GM23338 (cell line): ENCODE measurements at regions not wholly inside any gene's neighbourhood (a gene's known extent, or its start where the extent isn't known, plus 50 kb on each side); places are given as distances from the start of the nearest gene placed in this dataset.

Experiments used
- ATAC-seq: fragments of 200-7000 bp; cut with Tn5 transposase; 3 replicates; pipeline ENCODE4 v1.9.1; 2020
- DNase-seq: peaks from one replicate; pipeline ENCODE4 v3.0.0-alpha.2; 2015; ENCODE audit warnings: low spot score
- H2AFZ ChIP-seq: fragments of 200-600 bp; sonication (generic); 2 replicates; pipeline ENCODE4 v1.8.0; 2016; ENCODE audit warnings: antibody characterized with exemption, mild to moderate bottlenecking, moderate library complexity
- H3F3A ChIP-seq: fragments of 200-600 bp; sonication (generic); replicated peaks from 2 replicates; pipeline ENCODE4 v1.8.0; 2017; ENCODE audit warnings: antibody characterized with exemption, mixed run types, low read depth
- H3K27ac ChIP-seq: fragments of 200-600 bp; sonication (generic); 2 replicates; pipeline ENCODE4 v1.6.1; 2016; ENCODE audit warnings: low read depth
- H3K27me3 ChIP-seq: fragments of 200-600 bp; sonication (generic); 2 replicates; pipeline ENCODE4 v1.8.0; 2016; ENCODE audit warnings: mild to moderate bottlenecking, mixed run types, moderate library complexity; ENCODE audit not compliant: insufficient read depth
- H3K36me3 ChIP-seq: fragments of 200-600 bp; sonication (generic); 2 replicates; pipeline ENCODE4 v1.8.0; 2016; ENCODE audit warnings: mild to moderate bottlenecking; ENCODE audit not compliant: insufficient read depth
- H3K4me1 ChIP-seq: fragments of 200-600 bp; sonication (generic); 2 replicates; pipeline ENCODE4 v1.8.0; 2016; ENCODE audit warnings: mild to moderate bottlenecking, moderate library complexity; ENCODE audit not compliant: insufficient read depth
- H3K4me2 ChIP-seq: fragments of 200-600 bp; sonication (generic); 2 replicates; pipeline ENCODE4 v1.7.1; 2017; ENCODE audit warnings: mixed run types
- H3K4me3 ChIP-seq: fragments of 200-600 bp; sonication (generic); 2 replicates; pipeline ENCODE4 v1.6.1; 2016; ENCODE audit warnings: mixed run types
- H3K79me2 ChIP-seq: fragments of 200-600 bp; sonication (generic); replicated peaks from 2 replicates; pipeline ENCODE4 v1.8.0; 2017; ENCODE audit warnings: mild to moderate bottlenecking; ENCODE audit not compliant: insufficient read depth
- H3K9me2 ChIP-seq: fragments of 200-600 bp; sonication (generic); 2 replicates; pipeline ENCODE4 v1.8.0; 2017; ENCODE audit not compliant: insufficient read depth
- H4K20me1 ChIP-seq: fragments of 200-600 bp; sonication (generic); replicated peaks from 2 replicates; pipeline ENCODE4 v1.8.0; 2017; ENCODE audit warnings: mild to moderate bottlenecking; ENCODE audit not compliant: insufficient read depth
- H3K27ac Mint-ChIP-seq: 2 replicates; pipeline ENCODE4 v1.8.0; 2020; ENCODE audit warnings: inconsistent platforms, mild to moderate bottlenecking, moderate library complexity, mixed read lengths
- H3K27me3 Mint-ChIP-seq: 3 replicates; pipeline ENCODE4 v1.8.0; 2022; ENCODE audit warnings: low read depth, mild to moderate bottlenecking, moderate library complexity, mixed read lengths, inconsistent platforms; ENCODE audit not compliant: insufficient read depth, poor library complexity
- H3K36me3 Mint-ChIP-seq: 3 replicates; pipeline ENCODE4 v1.8.0; 2021; ENCODE audit warnings: low read depth, mild to moderate bottlenecking, inconsistent platforms, moderate library complexity, mixed read lengths
- H3K4me1 Mint-ChIP-seq: 3 replicates; pipeline ENCODE4 v1.8.0; 2020; ENCODE audit warnings: mild to moderate bottlenecking, inconsistent platforms, mixed read lengths
- H3K4me3 Mint-ChIP-seq: 3 replicates; pipeline ENCODE4 v1.8.0; 2021; ENCODE audit warnings: moderate library complexity, mild to moderate bottlenecking, inconsistent platforms, mixed read lengths
- H3K9me3 Mint-ChIP-seq: 3 replicates; pipeline ENCODE4 v1.8.0; 2020; ENCODE audit warnings: moderate library complexity, mild to moderate bottlenecking, inconsistent platforms, mixed read lengths
- CREB1 ChIP-seq: fragments of 250-450 bp; sonication (Bioruptor Pico); IDR thresholded peaks from 2 replicates; pipeline ENCODE4 v1.5.0; 2020; ENCODE audit warnings: low read depth, mild to moderate bottlenecking, moderate library complexity
- POLR2AphosphoS5 ChIP-seq: IDR thresholded peaks from 2 replicates; pipeline ENCODE4 v1.6.1; 2016; ENCODE audit warnings: antibody characterized with exemption, low read depth
- ZNF114 ChIP-seq: fragments of 250-450 bp; sonication (Bioruptor Pico); IDR thresholded peaks from 2 replicates; pipeline ENCODE4 v1.5.0; 2020; ENCODE audit warnings: mild to moderate bottlenecking, moderate library complexity
- TF ChIP-seq, protein P1 (sequence below): fragments of 250-450 bp; sonication (Bioruptor Pico); IDR thresholded peaks from 2 replicates; pipeline ENCODE4 v1.5.0; 2020; ENCODE audit warnings: mild to moderate bottlenecking, moderate library complexity
- TF ChIP-seq, protein P2 (sequence below), 2 experiments: fragments of 200-600 bp in 1 of 2; sonication (generic) in 1 of 2; conservative IDR thresholded peaks; 2 replicates each; pipeline versions ENCODE4 v1.5.1 to v1.6.1; 2016 to 2017; ENCODE audit warnings: antibody characterized with exemption in 2 of 2, low read depth in 2 of 2, mild to moderate bottlenecking in 2 of 2, moderate library complexity in 1 of 2

DNA sequence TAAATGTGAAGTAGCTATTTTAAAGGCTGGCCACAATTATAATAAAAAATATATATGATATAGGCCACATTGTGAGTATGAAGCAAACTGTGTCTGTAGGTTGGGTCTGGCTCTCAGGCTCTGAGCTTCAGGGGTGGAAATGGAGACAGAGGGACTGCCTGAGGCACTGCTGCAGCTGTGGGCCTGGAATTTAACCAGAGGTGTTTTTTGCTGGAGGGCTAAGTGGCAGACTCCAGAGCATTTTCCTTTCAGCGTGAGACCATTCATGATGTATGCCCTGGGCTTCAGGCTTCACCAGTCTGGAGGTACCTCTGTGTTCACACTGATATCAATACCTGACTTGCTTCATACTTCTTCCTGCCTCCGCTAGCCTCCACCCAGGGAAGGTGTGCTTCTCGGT, 64.9 kb upstream of the IL12B start (continued):
- TF ChIP-seq, protein P1, sequence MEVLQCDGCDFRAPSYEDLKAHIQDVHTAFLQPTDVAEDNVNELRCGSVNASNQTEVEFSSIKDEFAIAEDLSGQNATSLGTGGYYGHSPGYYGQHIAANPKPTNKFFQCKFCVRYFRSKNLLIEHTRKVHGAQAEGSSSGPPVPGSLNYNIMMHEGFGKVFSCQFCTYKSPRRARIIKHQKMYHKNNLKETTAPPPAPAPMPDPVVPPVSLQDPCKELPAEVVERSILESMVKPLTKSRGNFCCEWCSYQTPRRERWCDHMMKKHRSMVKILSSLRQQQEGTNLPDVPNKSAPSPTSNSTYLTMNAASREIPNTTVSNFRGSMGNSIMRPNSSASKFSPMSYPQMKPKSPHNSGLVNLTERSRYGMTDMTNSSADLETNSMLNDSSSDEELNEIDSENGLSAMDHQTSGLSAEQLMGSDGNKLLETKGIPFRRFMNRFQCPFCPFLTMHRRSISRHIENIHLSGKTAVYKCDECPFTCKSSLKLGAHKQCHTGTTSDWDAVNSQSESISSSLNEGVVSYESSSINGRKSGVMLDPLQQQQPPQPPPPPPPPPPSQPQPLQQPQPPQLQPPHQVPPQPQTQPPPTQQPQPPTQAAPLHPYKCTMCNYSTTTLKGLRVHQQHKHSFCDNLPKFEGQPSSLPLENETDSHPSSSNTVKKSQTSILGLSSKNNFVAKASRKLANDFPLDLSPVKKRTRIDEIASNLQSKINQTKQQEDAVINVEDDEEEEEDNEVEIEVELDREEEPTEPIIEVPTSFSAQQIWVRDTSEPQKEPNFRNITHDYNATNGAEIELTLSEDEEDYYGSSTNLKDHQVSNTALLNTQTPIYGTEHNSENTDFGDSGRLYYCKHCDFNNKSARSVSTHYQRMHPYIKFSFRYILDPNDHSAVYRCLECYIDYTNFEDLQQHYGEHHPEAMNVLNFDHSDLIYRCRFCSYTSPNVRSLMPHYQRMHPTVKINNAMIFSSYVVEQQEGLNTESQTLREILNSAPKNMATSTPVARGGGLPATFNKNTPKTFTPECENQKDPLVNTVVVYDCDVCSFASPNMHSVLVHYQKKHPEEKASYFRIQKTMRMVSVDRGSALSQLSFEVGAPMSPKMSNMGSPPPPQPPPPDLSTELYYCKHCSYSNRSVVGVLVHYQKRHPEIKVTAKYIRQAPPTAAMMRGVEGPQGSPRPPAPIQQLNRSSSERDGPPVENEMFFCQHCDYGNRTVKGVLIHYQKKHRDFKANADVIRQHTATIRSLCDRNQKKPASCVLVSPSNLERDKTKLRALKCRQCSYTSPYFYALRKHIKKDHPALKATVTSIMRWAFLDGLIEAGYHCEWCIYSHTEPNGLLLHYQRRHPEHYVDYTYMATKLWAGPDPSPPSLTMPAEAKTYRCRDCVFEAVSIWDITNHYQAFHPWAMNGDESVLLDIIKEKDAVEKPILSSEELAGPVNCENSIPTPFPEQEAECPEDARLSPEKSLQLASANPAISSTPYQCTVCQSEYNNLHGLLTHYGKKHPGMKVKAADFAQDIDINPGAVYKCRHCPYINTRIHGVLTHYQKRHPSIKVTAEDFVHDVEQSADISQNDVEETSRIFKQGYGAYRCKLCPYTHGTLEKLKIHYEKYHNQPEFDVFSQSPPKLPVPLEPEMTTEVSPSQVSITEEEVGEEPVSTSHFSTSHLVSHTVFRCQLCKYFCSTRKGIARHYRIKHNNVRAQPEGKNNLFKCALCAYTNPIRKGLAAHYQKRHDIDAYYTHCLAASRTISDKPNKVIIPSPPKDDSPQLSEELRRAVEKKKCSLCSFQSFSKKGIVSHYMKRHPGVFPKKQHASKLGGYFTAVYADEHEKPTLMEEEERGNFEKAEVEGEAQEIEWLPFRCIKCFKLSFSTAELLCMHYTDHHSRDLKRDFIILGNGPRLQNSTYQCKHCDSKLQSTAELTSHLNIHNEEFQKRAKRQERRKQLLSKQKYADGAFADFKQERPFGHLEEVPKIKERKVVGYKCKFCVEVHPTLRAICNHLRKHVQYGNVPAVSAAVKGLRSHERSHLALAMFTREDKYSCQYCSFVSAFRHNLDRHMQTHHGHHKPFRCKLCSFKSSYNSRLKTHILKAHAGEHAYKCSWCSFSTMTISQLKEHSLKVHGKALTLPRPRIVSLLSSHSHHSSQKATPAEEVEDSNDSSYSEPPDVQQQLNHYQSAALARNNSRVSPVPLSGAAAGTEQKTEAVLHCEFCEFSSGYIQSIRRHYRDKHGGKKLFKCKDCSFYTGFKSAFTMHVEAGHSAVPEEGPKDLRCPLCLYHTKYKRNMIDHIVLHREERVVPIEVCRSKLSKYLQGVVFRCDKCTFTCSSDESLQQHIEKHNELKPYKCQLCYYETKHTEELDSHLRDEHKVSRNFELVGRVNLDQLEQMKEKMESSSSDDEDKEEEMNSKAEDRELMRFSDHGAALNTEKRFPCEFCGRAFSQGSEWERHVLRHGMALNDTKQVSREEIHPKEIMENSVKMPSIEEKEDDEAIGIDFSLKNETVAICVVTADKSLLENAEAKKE (CRISPR knock-in tag) = no peak
- no peak for TF ChIP-seq ZNF114 (CRISPR knock-in tag)

DNA sequence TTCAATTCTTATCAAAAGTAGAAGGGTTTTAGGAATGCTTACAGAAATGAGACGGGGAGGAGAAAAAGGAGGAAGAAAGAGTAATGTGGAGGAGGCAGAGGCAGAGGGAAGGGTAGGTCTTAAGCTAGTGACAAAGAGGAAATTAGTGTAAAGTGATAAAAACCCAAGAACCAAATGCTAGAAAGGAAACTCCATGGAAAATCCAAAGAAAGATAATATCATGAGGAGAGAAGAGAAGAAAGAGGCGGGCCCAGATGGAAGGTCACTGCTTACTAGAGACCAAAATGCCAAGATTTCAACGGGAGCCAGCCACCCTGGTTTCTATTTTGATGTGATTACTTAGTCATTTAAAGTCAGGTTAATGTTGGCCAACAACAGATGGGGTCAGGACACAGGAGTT, 68.6 kb upstream of the IL12B start:
- H3K9me2 ChIP-seq = no peaks in the 10 kb centered on the region
- Mint-ChIP-seq H3K36me3 (no peaks in the 10 kb centered on the region), H3K4me3 (no peak overlapping the region), H3K27me3 (peaks cover 4% of the 10 kb centered on the region), H3K27ac (no peak overlapping the region), H3K9me3 (no peaks in the 10 kb centered on the region; the same call in 2 of the 3 replicates), H3K4me1 (no peaks in the 10 kb centered on the region)
- H3K27ac ChIP-seq = no peak overlapping the region
- no peaks in the 10 kb centered on the region for H3F3A ChIP-seq
- H3K4me3 ChIP-seq = no peak overlapping the region
- H3K4me1 ChIP-seq = no peaks in the 10 kb centered on the region
- ATAC-seq = no peak
- H3K79me2 ChIP-seq = no peaks in the 10 kb centered on the region
- H4K20me1 ChIP-seq = no peaks in the 10 kb centered on the region
- no peak overlapping the region for H2AFZ ChIP-seq
- H3K27me3 ChIP-seq = no peaks in the 10 kb centered on the region
- DNase-seq = no peak
- no peak overlapping the region for H3K4me2 ChIP-seq
- no peak for TF ChIP-seq CREB1
- no peak for TF ChIP-seq POLR2AphosphoS5
- TF ChIP-seq, protein P1 (CRISPR knock-in tag) = no peak
- TF ChIP-seq, protein P2, sequence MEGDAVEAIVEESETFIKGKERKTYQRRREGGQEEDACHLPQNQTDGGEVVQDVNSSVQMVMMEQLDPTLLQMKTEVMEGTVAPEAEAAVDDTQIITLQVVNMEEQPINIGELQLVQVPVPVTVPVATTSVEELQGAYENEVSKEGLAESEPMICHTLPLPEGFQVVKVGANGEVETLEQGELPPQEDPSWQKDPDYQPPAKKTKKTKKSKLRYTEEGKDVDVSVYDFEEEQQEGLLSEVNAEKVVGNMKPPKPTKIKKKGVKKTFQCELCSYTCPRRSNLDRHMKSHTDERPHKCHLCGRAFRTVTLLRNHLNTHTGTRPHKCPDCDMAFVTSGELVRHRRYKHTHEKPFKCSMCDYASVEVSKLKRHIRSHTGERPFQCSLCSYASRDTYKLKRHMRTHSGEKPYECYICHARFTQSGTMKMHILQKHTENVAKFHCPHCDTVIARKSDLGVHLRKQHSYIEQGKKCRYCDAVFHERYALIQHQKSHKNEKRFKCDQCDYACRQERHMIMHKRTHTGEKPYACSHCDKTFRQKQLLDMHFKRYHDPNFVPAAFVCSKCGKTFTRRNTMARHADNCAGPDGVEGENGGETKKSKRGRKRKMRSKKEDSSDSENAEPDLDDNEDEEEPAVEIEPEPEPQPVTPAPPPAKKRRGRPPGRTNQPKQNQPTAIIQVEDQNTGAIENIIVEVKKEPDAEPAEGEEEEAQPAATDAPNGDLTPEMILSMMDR (conservative IDR thresholded peaks at IDR 0.05; ENCODE audit: low read depth in 2 of 2) = no peak
- H3K36me3 ChIP-seq = no peaks in the 10 kb centered on the region
